Suprapubic skin (tissue), 4 donors: ENCODE measurements at regions not wholly inside any gene's neighbourhood (a gene's known extent, or its start where the extent isn't known, plus 50 kb on each side); places are given as distances from the start of the nearest gene placed in this dataset.

Source experiments
- CTCF ChIP-seq, 2 donors: fragments of 200-600 bp in 1 of 2; fragments of 450-650 bp in 1 of 2; sonication (generic) in 1 of 2; IDR thresholded peaks; one replicate each; pipeline ENCODE4 v1.5.1; 2016 to 2019; ENCODE audit warnings: antibody characterized with exemption in 2 of 2, mild to moderate bottlenecking in 1 of 2, moderate library complexity in 1 of 2
- POLR2A ChIP-seq, 2 donors: fragments of 450-650 bp; IDR thresholded peaks; one replicate each; pipeline ENCODE4 v1.6.1; 2017; ENCODE audit warnings: antibody characterized with exemption in 2 of 2, mild to moderate bottlenecking in 2 of 2, moderate library complexity in 2 of 2
- POLR2AphosphoS5 ChIP-seq, 3 donors: sonication (generic); formaldehyde crosslinking; IDR thresholded peaks; one replicate each; pipeline ENCODE4 v1.6.1; 2017; ENCODE audit warnings: antibody characterized with exemption in 3 of 3

GRCh38 chr17:77656054-77656453 lies 302.4 kb upstream of the TNRC6C start:
- TF ChIP-seq CTCF (IDR thresholded peaks at IDR 0.05): no peak
- no peak for TF ChIP-seq POLR2A (IDR thresholded peaks at IDR 0.05)
- TF ChIP-seq POLR2AphosphoS5 (IDR thresholded peaks at IDR 0.05): no peak
